Right lobe of liver (tissue), 4 donors: ENCODE measurements at regions not wholly inside any gene's neighbourhood (a gene's known extent, or its start where the extent isn't known, plus 50 kb on each side); places are given as distances from the start of the nearest gene placed in this dataset.

Source experiments
- POLR2A ChIP-seq: fragments of 450-650 bp; IDR thresholded peaks from one replicate; pipeline ENCODE4 v1.6.1; 2017; ENCODE audit warnings: antibody characterized with exemption, mild to moderate bottlenecking
- TF ChIP-seq, protein P1 (sequence below), 4 donors: fragments of 200-600 bp in 3 of 4; fragments of 450-650 bp in 1 of 4; IDR thresholded peaks; one replicate each; pipeline versions ENCODE4 v1.5.1 to v1.8.0; 2016 to 2022; ENCODE audit warnings: antibody characterized with exemption in 4 of 4, mild to moderate bottlenecking in 2 of 4
- donor health status: DM: no; HTN: no; CAD: no.
- donor health status: DM: no; HTN: no; CAD: no.
- donor health status: DM: no; HTN: yes; CAD: no.

DNA sequence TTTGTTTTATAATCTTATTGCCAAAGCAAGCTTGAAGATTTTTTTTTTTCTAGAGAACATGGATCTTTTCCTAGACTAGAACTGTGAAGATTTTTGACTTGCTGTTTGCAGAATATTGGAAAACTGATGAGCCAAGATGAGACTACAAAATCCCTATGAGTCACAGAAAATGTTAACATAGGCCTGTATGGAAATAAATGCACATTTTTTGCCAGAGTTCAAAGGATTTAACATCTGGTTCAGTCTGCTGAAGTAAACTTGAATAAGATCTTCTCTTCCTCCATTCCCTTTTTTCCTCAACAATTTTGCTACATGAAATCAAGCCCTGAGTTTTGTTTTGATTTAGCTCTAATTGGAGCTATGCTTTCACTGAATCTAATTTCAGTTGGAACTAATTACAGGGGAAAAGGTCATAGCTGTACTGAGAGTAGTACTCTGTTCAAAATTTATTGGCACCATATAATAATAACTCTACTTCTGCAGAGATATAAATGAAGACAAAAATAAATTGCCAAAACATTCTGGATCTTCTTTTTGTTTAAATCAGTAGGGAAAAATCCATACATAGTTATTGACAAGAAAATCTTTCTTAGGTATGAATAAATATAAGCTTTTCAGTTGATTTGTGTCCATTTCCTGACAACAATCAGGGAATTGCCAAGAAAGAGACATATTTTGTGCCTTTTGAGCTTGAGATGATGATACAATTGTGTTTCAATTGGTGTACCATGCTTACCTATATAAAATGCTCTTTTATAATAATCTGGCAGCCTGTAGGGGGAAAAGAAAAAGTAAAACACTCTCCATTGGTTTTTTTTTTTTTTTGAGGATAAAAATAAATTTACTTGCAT, 387.5 kb upstream of the GOT2 start:
- TF ChIP-seq POLR2A: no peak
- TF ChIP-seq, protein P1, sequence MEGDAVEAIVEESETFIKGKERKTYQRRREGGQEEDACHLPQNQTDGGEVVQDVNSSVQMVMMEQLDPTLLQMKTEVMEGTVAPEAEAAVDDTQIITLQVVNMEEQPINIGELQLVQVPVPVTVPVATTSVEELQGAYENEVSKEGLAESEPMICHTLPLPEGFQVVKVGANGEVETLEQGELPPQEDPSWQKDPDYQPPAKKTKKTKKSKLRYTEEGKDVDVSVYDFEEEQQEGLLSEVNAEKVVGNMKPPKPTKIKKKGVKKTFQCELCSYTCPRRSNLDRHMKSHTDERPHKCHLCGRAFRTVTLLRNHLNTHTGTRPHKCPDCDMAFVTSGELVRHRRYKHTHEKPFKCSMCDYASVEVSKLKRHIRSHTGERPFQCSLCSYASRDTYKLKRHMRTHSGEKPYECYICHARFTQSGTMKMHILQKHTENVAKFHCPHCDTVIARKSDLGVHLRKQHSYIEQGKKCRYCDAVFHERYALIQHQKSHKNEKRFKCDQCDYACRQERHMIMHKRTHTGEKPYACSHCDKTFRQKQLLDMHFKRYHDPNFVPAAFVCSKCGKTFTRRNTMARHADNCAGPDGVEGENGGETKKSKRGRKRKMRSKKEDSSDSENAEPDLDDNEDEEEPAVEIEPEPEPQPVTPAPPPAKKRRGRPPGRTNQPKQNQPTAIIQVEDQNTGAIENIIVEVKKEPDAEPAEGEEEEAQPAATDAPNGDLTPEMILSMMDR (IDR thresholded peaks at IDR 0.05): no peak
